ENCODE measurements at regions not wholly inside any gene's neighbourhood (a gene's known extent, or its start where the extent isn't known, plus 50 kb on each side); places are given as distances from the start of the nearest gene placed in this dataset.
A peak's percentile ranks its signal among the peaks of the same experiment; 100 is the strongest.

DNA sequence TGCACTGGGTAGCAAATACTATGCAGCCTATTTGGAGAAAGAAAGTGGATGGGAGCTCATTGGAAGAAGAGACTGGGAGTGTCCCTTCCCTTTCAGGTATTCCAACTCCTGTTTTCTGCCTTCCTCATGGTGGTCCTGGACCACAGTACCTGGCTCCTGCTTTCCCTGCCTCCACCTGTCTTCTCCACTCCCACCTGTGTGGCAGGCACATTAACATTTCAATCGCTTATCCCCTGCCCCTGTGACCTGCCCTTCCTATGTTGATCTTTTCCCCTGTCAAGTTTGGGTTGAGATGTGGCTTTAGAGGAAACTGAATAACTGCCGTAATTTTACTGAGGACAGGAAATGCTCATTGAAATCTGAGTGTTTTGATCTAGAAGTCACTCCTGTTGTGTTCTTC lies 415.8 kb upstream of the PODXL start:
- Mint-ChIP-seq H3K4me3 (no peak overlapping the region), H3K9me3 (peaks cover 3% of the 10 kb centered on the region; the same call in 1 of the 2 replicates), H3K27ac (no peak overlapping the region), H3K4me1 (no peaks in the 10 kb centered on the region), H3K36me3 (no peaks in the 10 kb centered on the region), H3K27me3 (ENCODE audit: low read depth) (peaks cover under 1% of the 10 kb centered on the region; the same call in 1 of the 2 replicates)
- POLR2A ChIA-PET = interaction anchor here (0.7 kb wide), 1 partner anchor 23 kb away, joined by 3 read pairs; no protein-coding TSS in a partner anchor
- DNase-seq (ENCODE audit: low spot score) = no peak
- peak; percentile 87 for ATAC-seq
- CTCF ChIA-PET = interaction anchor here (1.3 kb wide), 1 partner anchor 113 kb away, joined by 3 read pairs; no protein-coding TSS in a partner anchor
- no peak for TF ChIP-seq ELF4 (CRISPR knock-in tag; IDR thresholded peaks at IDR 0.05; ENCODE audit: low read depth)
- TF ChIP-seq NFE2L1 (CRISPR knock-in tag; IDR thresholded peaks at IDR 0.05) = no peak
- TF ChIP-seq, protein P1, sequence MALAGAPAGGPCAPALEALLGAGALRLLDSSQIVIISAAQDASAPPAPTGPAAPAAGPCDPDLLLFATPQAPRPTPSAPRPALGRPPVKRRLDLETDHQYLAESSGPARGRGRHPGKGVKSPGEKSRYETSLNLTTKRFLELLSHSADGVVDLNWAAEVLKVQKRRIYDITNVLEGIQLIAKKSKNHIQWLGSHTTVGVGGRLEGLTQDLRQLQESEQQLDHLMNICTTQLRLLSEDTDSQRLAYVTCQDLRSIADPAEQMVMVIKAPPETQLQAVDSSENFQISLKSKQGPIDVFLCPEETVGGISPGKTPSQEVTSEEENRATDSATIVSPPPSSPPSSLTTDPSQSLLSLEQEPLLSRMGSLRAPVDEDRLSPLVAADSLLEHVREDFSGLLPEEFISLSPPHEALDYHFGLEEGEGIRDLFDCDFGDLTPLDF (CRISPR knock-in tag; IDR thresholded peaks at IDR 0.05) = no peak
- TF ChIP-seq, protein P2, sequence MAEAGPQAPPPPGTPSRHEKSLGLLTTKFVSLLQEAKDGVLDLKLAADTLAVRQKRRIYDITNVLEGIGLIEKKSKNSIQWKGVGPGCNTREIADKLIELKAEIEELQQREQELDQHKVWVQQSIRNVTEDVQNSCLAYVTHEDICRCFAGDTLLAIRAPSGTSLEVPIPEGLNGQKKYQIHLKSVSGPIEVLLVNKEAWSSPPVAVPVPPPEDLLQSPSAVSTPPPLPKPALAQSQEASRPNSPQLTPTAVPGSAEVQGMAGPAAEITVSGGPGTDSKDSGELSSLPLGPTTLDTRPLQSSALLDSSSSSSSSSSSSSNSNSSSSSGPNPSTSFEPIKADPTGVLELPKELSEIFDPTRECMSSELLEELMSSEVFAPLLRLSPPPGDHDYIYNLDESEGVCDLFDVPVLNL (CRISPR knock-in tag; IDR thresholded peaks at IDR 0.05; ENCODE audit: borderline replicate concordance, low read depth) = no peak
- TF ChIP-seq, protein P3, sequence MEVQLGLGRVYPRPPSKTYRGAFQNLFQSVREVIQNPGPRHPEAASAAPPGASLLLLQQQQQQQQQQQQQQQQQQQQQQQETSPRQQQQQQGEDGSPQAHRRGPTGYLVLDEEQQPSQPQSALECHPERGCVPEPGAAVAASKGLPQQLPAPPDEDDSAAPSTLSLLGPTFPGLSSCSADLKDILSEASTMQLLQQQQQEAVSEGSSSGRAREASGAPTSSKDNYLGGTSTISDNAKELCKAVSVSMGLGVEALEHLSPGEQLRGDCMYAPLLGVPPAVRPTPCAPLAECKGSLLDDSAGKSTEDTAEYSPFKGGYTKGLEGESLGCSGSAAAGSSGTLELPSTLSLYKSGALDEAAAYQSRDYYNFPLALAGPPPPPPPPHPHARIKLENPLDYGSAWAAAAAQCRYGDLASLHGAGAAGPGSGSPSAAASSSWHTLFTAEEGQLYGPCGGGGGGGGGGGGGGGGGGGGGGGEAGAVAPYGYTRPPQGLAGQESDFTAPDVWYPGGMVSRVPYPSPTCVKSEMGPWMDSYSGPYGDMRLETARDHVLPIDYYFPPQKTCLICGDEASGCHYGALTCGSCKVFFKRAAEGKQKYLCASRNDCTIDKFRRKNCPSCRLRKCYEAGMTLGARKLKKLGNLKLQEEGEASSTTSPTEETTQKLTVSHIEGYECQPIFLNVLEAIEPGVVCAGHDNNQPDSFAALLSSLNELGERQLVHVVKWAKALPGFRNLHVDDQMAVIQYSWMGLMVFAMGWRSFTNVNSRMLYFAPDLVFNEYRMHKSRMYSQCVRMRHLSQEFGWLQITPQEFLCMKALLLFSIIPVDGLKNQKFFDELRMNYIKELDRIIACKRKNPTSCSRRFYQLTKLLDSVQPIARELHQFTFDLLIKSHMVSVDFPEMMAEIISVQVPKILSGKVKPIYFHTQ (CRISPR knock-in tag; IDR thresholded peaks at IDR 0.05) = no peak
- no peak for TF ChIP-seq ETV6 (CRISPR knock-in tag; IDR thresholded peaks at IDR 0.05)
- no peak for TF ChIP-seq IRF2 (CRISPR knock-in tag; IDR thresholded peaks at IDR 0.05; ENCODE audit: borderline replicate concordance, low read depth)
- no peak for TF ChIP-seq ZNF423 (CRISPR knock-in tag; IDR thresholded peaks at IDR 0.05)
- TF ChIP-seq, protein P4, sequence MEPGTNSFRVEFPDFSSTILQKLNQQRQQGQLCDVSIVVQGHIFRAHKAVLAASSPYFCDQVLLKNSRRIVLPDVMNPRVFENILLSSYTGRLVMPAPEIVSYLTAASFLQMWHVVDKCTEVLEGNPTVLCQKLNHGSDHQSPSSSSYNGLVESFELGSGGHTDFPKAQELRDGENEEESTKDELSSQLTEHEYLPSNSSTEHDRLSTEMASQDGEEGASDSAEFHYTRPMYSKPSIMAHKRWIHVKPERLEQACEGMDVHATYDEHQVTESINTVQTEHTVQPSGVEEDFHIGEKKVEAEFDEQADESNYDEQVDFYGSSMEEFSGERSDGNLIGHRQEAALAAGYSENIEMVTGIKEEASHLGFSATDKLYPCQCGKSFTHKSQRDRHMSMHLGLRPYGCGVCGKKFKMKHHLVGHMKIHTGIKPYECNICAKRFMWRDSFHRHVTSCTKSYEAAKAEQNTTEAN (CRISPR knock-in tag; IDR thresholded peaks at IDR 0.05) = no peak
- TF ChIP-seq, protein P5, sequence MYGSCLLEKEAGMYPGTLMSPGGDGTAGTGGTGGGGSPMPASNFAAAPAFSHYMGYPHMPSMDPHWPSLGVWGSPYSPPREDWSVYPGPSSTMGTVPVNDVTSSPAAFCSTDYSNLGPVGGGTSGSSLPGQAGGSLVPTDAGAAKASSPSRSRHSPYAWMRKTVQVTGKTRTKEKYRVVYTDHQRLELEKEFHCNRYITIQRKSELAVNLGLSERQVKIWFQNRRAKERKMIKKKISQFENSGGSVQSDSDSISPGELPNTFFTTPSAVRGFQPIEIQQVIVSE (CRISPR knock-in tag; IDR thresholded peaks at IDR 0.05; ENCODE audit: borderline replicate concordance) = no peak

DNA sequence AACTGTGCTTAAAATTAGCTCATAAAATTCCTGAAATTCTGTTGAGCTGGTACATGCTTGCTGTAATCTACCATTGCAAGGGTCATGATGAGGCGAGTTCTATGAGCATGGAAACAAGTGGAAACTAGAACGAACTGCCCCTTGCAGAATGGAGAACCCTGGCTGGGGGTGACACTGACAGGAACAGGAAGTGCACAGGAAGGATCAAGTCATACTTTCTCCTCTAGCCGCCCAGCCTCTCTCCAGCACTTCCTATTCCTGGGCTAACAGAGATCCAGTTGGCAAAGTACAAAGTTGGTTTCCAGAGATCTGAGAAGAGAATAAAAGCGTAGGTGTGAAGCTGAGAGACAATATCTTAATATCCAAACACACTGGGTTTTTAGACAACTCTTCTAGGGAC lies 414.2 kb upstream of the PODXL start:
- no peak for ATAC-seq
- no peaks in the 10 kb centered on the region for H3K4me1 Mint-ChIP-seq
- ChIA-PET CTCF (no interaction called here), POLR2A (no interaction called here)
- H3K4me3 Mint-ChIP-seq = no peak overlapping the region
- no peaks in the 10 kb centered on the region for H3K27me3 Mint-ChIP-seq (ENCODE audit: low read depth)
- H3K27ac Mint-ChIP-seq = no peak overlapping the region; the same call in 1 of the 2 replicates
- H3K9me3 Mint-ChIP-seq = peaks cover 3% of the 10 kb centered on the region; the same call in 1 of the 2 replicates
- DNase-seq (ENCODE audit: low spot score) = no peak
- H3K36me3 Mint-ChIP-seq = no peaks in the 10 kb centered on the region
- TF ChIP-seq SP1 (CRISPR knock-in tag; conservative IDR thresholded peaks at IDR 0.05) = no peak
- no peak for TF ChIP-seq FOXJ3 (CRISPR knock-in tag; IDR thresholded peaks at IDR 0.05; ENCODE audit: borderline replicate concordance)
- TF ChIP-seq, protein P6, sequence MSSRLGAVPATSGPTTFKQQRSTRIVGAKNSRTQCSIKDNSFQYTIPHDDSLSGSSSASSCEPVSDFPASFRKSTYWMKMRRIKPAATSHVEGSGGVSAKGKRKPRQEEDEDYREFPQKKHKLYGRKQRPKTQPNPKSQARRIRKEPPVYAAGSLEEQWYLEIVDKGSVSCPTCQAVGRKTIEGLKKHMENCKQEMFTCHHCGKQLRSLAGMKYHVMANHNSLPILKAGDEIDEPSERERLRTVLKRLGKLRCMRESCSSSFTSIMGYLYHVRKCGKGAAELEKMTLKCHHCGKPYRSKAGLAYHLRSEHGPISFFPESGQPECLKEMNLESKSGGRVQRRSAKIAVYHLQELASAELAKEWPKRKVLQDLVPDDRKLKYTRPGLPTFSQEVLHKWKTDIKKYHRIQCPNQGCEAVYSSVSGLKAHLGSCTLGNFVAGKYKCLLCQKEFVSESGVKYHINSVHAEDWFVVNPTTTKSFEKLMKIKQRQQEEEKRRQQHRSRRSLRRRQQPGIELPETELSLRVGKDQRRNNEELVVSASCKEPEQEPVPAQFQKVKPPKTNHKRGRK (CRISPR knock-in tag; IDR thresholded peaks at IDR 0.05; ENCODE audit: borderline replicate concordance) = no peak
- TF ChIP-seq, protein P4 (CRISPR knock-in tag; IDR thresholded peaks at IDR 0.05) = no peak
- TF ChIP-seq, protein P7, sequence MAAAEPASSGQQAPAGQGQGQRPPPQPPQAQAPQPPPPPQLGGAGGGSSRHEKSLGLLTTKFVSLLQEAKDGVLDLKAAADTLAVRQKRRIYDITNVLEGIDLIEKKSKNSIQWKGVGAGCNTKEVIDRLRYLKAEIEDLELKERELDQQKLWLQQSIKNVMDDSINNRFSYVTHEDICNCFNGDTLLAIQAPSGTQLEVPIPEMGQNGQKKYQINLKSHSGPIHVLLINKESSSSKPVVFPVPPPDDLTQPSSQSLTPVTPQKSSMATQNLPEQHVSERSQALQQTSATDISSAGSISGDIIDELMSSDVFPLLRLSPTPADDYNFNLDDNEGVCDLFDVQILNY (CRISPR knock-in tag; IDR thresholded peaks at IDR 0.05) = no peak
- TF ChIP-seq TCF7 (CRISPR knock-in tag; IDR thresholded peaks at IDR 0.05; ENCODE audit: low read depth) = no peak
- no peak for TF ChIP-seq SMAD4 (CRISPR knock-in tag; IDR thresholded peaks at IDR 0.05)
- TF ChIP-seq, protein P8, sequence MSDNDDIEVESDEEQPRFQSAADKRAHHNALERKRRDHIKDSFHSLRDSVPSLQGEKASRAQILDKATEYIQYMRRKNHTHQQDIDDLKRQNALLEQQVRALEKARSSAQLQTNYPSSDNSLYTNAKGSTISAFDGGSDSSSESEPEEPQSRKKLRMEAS (CRISPR knock-in tag; IDR thresholded peaks at IDR 0.05) = no peak
- TF ChIP-seq FOXK1 (CRISPR knock-in tag; IDR thresholded peaks at IDR 0.05) = no peak
- TF ChIP-seq, protein P9, sequence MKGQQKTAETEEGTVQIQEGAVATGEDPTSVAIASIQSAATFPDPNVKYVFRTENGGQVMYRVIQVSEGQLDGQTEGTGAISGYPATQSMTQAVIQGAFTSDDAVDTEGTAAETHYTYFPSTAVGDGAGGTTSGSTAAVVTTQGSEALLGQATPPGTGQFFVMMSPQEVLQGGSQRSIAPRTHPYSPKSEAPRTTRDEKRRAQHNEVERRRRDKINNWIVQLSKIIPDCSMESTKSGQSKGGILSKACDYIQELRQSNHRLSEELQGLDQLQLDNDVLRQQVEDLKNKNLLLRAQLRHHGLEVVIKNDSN (CRISPR knock-in tag; IDR thresholded peaks at IDR 0.05) = no peak
